Heart left ventricle (tissue), 16 donors: ENCODE measurements at regions not wholly inside any gene's neighbourhood (a gene's known extent, or its start where the extent isn't known, plus 50 kb on each side); places are given as distances from the start of the nearest gene placed in this dataset.

Experiments used
- ATAC-seq, 4 donors: fragments of 200-7000 bp; cut with Tn5 transposase; one replicate each; pipeline ENCODE4 v1.9.1; 2020 to 2022; ENCODE audit warnings: moderate library complexity in 4 of 4, mild to moderate bottlenecking in 3 of 4, moderate number of reproducible peaks in 1 of 4
- DNase-seq, 5 donors: peaks; one replicate each; pipeline ENCODE4 v3.0.0-alpha.2; 2020
- H3K27ac ChIP-seq, 12 donors: fragments of 200-600 bp; sonication (generic) in 4 of 12; one replicate each; pipeline versions ENCODE4 v1.5.0 to v1.8.0; 2016 to 2022; ENCODE audit warnings: mild to moderate bottlenecking in 2 of 12
- H3K27me3 ChIP-seq, 9 donors: fragments of 200-600 bp; sonication (generic) in 2 of 9; one replicate each; pipeline versions ENCODE4 v1.5.1 to v1.8.0; 2016 to 2022; ENCODE audit warnings: mild to moderate bottlenecking in 3 of 9
- H3K36me3 ChIP-seq, 9 donors: fragments of 200-600 bp; sonication (generic) in 2 of 9; one replicate each; pipeline versions ENCODE4 v1.5.0 to v1.8.0; 2018 to 2022; ENCODE audit warnings: mild to moderate bottlenecking in 2 of 9
- H3K4me1 ChIP-seq, 12 donors: fragments of 200-600 bp; sonication (generic) in 4 of 12; one replicate each; pipeline versions ENCODE4 v1.5.0 to v1.8.0; 2016 to 2022; ENCODE audit warnings: mild to moderate bottlenecking in 3 of 12
- H3K4me3 ChIP-seq, 12 donors: fragments of 200-600 bp; sonication (generic) in 4 of 12; one replicate each; pipeline versions ENCODE4 v1.5.0 to v1.8.0; 2017 to 2022; ENCODE audit warnings: mild to moderate bottlenecking in 9 of 12, moderate library complexity in 4 of 12
- H3K9me3 ChIP-seq, 12 donors: fragments of 200-600 bp; sonication (generic) in 4 of 12; one replicate each; pipeline versions ENCODE4 v1.5.0 to v1.8.0; 2016 to 2022; ENCODE audit warnings: mild to moderate bottlenecking in 1 of 12
- CTCF ChIP-seq, 12 donors: fragments of 200-600 bp; sonication (generic) in 4 of 12; IDR thresholded peaks; one replicate each; pipeline versions ENCODE4 v1.5.0 to v1.8.0; 2018 to 2022; ENCODE audit warnings: antibody characterized with exemption in 12 of 12, mild to moderate bottlenecking in 5 of 12
- POLR2A ChIP-seq, 2 donors: fragments of 450-650 bp; IDR thresholded peaks; one replicate each; pipeline ENCODE4 v1.6.1; 2017; ENCODE audit warnings: antibody characterized with exemption in 2 of 2, mild to moderate bottlenecking in 2 of 2, moderate library complexity in 2 of 2
- WGBS, 4 donors: extraction: QIAGEN DNeasy Blood & Tissue Kit in 2 of 4; methylation state at CpG; one replicate each; pipeline versions ENCODE4 v1.1.5 to v1.1.7; 2013 to 2018; 5-methylcytosine and 5-hydroxymethylcytosine counted together
- intact Hi-C, 10 donors: fragments of 100-400 bp; cut with DNase I; formaldehyde crosslinking; loops; one replicate each; pipeline versions ENCODE4 v1.11.1 to v1.14.2; 2022
- donor health status: ischemic (EF 13 %, LVEDD 7.1; RV severe dilation, severe dysfunction).
- donor health status: healthy with polysubstance abuse.
- donor health status: DM: no; HTN: yes; CAD: no.
- donor health status: DM: no; HTN: no; CAD: no.
- donor health status: ischemic (EF 25% LVEDD 6.9; RV normal size, moderate dysfunction).
- donor health status: ischemic (EF 25% LVEDD 5.7; RV mildly dilated, moderate dysfunction).
- donor health status: healthy.
- donor health status: DM: yes; HTN: yes; CAD: no.
- donor health status: ischemic (EF 35%, LVEDD 5.7; RV mildly dilated, moderate dysfunction).
- donor health status: nonischemic (EF 11% LVEDD 7.7; RV severe dilation, severe dysfunction).
- donor health status: DM: yes; HTN: yes; CAD: no.
- donor health status: PGD.
- donor health status: ischemic (EF 29% LVEDD 5.4; RV normal size, mild dysfunction).
- donor health status: nonischemic (EF 23%, LVEDD 6.1; RV moderate dilation, normal function).

GRCh38 chr2:145569108-145569507 lies 1049.2 kb upstream of the ZEB2 start:
- TF ChIP-seq POLR2A (IDR thresholded peaks at IDR 0.05) (no peak), CTCF (IDR thresholded peaks at IDR 0.05) (no peak)
- H3K27me3 ChIP-seq, result no peaks in the 10 kb centered on the region
- 79 to 89% (median 84%) methylated on average over 2 of the region's 2 CpGs for WGBS, 4 donors
- H3K4me3 ChIP-seq, result no peak overlapping the region
- DNase-seq, result no peak
- H3K9me3 ChIP-seq, result no peaks in the 10 kb centered on the region
- H3K36me3 ChIP-seq, result no peaks in the 10 kb centered on the region
- H3K4me1 ChIP-seq, result no peaks in the 10 kb centered on the region
- intact Hi-C loops, result no loop called here
- H3K27ac ChIP-seq, result no peak overlapping the region
- ATAC-seq, result no peak

GRCh38 chr2:145563741-145564615 lies 1044.1 kb upstream of the ZEB2 start:
- DNase-seq, result no peak
- Histone ChIP-seq H3K27ac (no peak overlapping the region), H3K4me3 (no peak overlapping the region), H3K27me3 (no peaks in the 10 kb centered on the region), H3K9me3 (no peaks in the 10 kb centered on the region), H3K4me1 (no peaks in the 10 kb centered on the region), H3K36me3 (no peaks in the 10 kb centered on the region)
- no peak for ATAC-seq
- intact Hi-C loops, result no loop called here
- 66 to 74% (median 72%) methylated on average over 7 of the region's 7 CpGs for WGBS, 4 donors
- TF ChIP-seq POLR2A (IDR thresholded peaks at IDR 0.05), result no peak
- TF ChIP-seq CTCF (IDR thresholded peaks at IDR 0.05), result no peak

- Histone ChIP-seq H3K27ac (no peak overlapping the region), H3K27me3 (no peaks in the 10 kb centered on the region), H3K36me3 (no peaks in the 10 kb centered on the region), H3K9me3 (no peaks in the 10 kb centered on the region), H3K4me1 (no peaks in the 10 kb centered on the region), H3K4me3 (no peak overlapping the region)
- DNase-seq, result no peak
- 92 to 95% (median 93%) methylated on average over 3 of the region's 3 CpGs for WGBS, 4 donors
- intact Hi-C loops, result no loop called here
- no peak for ATAC-seq
- no peak for TF ChIP-seq CTCF (IDR thresholded peaks at IDR 0.05)
- TF ChIP-seq POLR2A (IDR thresholded peaks at IDR 0.05), result no peak
These were observed 1041.2 kb upstream of the ZEB2 start for GRCh38 chr2:145561152-145561551.

GRCh38 chr2:145558617-145559350 lies 1038.9 kb upstream of the ZEB2 start:
- ATAC-seq, result no peak
- WGBS, 4 donors, result 60 to 76% (median 68%) methylated on average over 1 of the region's 1 CpG
- Histone ChIP-seq H3K9me3 (no peaks in the 10 kb centered on the region), H3K4me1 (no peaks in the 10 kb centered on the region), H3K4me3 (no peak overlapping the region), H3K36me3 (no peaks in the 10 kb centered on the region), H3K27ac (no peak overlapping the region), H3K27me3 (no peaks in the 10 kb centered on the region)
- TF ChIP-seq POLR2A (IDR thresholded peaks at IDR 0.05) (no peak), CTCF (IDR thresholded peaks at IDR 0.05) (no peak)
- intact Hi-C loops, result no loop called here
- no peak for DNase-seq
